GM06990 (cell line): ENCODE measurements at regions not wholly inside any gene's neighbourhood (a gene's known extent, or its start where the extent isn't known, plus 50 kb on each side); places are given as distances from the start of the nearest gene placed in this dataset.

Experiments
- DNase-seq: peaks from one replicate; pipeline ENCODE4 v3.0.0-alpha.2; 2011; ENCODE audit not compliant: insufficient read length; ENCODE audit errors: extremely low read depth
- H3K27me3 ChIP-seq: replicated peaks from 2 replicates; pipeline ENCODE4 v1.6.0; 2011; ENCODE audit warnings: low read length; ENCODE audit not compliant: control insufficient read depth, insufficient read depth
- H3K36me3 ChIP-seq: 2 replicates; pipeline ENCODE4 v1.5.1; 2011; ENCODE audit warnings: low read length; ENCODE audit not compliant: control insufficient read depth, insufficient read depth
- H3K4me3 ChIP-seq: replicated peaks from 2 replicates; pipeline ENCODE4 v1.5.1; 2011; ENCODE audit warnings: low read depth, mild to moderate bottlenecking, control low read depth, low read length
- TF ChIP-seq, protein P1 (sequence below): IDR thresholded peaks from 2 replicates; pipeline ENCODE4 v1.5.1; 2011; ENCODE audit warnings: low read length, control low read depth, mild to moderate bottlenecking, inconsistent platforms; ENCODE audit not compliant: insufficient read depth, poor library complexity, severe bottlenecking

DNA sequence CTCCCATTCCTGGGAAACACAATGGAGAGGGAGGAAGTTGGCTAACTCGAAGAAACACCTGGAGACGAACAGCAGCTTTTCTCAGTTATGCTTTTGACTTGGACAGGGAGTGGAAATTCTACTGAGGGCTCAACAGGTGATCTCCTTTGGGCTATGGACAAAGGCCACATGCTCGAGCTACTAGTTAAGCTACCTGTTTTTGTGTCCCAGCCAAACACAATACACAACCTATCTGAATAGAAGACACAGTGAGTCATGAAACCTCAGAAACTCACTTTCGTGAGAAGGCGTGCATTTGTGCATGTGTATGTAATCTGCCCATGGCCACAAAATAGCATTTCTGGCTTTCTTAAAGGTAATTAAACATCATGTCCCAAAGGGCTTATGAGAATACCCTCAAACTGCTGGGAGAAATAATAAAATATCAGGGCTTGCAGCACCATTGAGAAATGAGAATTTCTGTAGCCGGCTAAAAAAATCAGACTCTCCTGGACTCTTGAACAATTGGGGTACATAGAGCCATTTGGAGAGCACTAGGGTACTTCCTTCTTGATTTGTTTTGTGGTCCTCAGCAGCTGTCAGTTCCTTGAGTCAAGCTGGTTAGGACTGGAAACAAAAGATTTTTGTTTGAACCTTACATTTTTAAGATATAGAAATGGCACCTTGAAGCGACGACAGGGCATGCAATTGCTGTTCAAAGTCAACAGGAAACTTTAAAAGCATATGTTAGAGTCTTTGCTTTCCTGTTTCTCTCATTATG lies 85.5 kb upstream of the PTHLH start:
- no peak for DNase-seq
- TF ChIP-seq, protein P1, sequence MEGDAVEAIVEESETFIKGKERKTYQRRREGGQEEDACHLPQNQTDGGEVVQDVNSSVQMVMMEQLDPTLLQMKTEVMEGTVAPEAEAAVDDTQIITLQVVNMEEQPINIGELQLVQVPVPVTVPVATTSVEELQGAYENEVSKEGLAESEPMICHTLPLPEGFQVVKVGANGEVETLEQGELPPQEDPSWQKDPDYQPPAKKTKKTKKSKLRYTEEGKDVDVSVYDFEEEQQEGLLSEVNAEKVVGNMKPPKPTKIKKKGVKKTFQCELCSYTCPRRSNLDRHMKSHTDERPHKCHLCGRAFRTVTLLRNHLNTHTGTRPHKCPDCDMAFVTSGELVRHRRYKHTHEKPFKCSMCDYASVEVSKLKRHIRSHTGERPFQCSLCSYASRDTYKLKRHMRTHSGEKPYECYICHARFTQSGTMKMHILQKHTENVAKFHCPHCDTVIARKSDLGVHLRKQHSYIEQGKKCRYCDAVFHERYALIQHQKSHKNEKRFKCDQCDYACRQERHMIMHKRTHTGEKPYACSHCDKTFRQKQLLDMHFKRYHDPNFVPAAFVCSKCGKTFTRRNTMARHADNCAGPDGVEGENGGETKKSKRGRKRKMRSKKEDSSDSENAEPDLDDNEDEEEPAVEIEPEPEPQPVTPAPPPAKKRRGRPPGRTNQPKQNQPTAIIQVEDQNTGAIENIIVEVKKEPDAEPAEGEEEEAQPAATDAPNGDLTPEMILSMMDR: no peak
- no peaks in the 10 kb centered on the region for H3K36me3 ChIP-seq
- H3K27me3 ChIP-seq: no peaks in the 10 kb centered on the region
- H3K4me3 ChIP-seq: no peak overlapping the region

DNA sequence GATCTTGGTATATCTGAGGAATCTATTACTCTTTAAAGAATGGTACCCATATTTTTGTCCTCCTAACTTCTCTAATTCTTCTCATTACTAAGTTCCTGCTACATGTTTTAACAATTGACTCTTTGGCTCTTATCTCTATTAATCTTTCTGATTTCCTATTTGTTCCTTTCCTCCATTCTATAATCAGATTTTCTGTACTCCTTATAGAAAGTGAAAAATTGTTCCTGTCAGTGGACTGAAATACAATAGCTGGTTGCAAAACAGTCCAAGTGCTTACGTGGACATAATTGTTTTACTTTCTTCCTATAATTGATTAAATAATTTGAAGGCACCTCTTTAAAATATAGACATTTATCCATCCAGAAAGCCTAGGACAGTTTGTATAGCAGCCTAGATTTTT lies 86.7 kb upstream of the PTHLH start:
- no peaks in the 10 kb centered on the region for H3K36me3 ChIP-seq
- TF ChIP-seq, protein P1: no peak
- H3K4me3 ChIP-seq: no peak overlapping the region
- DNase-seq: no peak
- H3K27me3 ChIP-seq: no peaks in the 10 kb centered on the region

GRCh38 chr12:28059668-28060067 lies 87.1 kb upstream of the PTHLH start:
- Histone ChIP-seq H3K36me3 (no peaks in the 10 kb centered on the region), H3K4me3 (no peak overlapping the region), H3K27me3 (no peaks in the 10 kb centered on the region)
- TF ChIP-seq, protein P1: no peak
- no peak for DNase-seq

DNA sequence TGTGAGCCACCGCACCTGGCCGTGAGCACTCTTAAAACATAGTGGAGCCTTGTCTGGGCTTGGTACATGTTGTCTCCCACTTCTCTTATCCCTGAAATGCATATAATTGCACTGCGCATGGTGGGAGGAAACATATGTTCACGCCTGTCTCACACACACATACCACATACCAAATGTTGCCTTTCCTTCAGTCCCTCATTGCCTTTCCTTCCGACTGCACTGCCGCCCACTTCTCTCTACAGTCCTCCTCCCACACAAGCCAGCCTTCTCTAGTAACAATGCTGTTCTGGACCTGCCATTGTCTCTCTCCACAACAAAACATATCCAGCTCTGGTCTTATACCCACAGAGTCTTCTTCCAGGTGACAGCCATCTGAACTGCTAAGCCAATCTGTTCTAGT lies 88.3 kb upstream of the PTHLH start:
- TF ChIP-seq, protein P1: no peak
- H3K27me3 ChIP-seq: no peaks in the 10 kb centered on the region
- no peak for DNase-seq
- H3K4me3 ChIP-seq: no peak overlapping the region
- H3K36me3 ChIP-seq: no peaks in the 10 kb centered on the region

DNA sequence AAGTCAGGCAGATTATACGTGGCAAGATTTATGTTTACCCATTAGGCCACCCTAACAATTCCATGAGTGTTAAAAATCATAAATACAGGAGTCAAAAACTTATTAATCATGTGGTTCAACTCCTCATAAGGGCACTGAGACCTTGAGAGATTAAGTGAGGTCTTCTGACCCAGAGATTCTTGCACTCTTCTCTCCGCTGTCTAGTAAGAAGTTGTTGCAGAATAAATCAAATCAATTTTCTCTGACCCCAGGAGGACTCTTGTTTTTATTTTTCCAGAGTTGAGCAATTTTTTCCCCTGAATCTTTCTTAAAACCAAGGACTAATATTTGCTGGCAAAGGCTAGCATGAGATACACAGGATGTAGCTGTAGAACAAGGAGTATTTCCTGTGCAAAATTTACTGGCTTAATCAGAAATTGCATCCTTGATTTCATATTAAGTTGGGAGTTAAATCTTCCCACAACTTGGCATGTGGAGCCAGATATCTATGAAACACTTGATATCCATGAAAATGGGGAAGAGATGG lies 90.9 kb upstream of the PTHLH start:
- Histone ChIP-seq H3K27me3 (no peaks in the 10 kb centered on the region), H3K4me3 (no peak overlapping the region), H3K36me3 (no peaks in the 10 kb centered on the region)
- no peak for DNase-seq
- TF ChIP-seq, protein P1: no peak

- TF ChIP-seq, protein P1: no peak
- H3K36me3 ChIP-seq: no peaks in the 10 kb centered on the region
- no peak overlapping the region for H3K4me3 ChIP-seq
- H3K27me3 ChIP-seq: no peaks in the 10 kb centered on the region
- no peak for DNase-seq
Observed at GRCh38 chr12:28065374-28065773, 92.8 kb upstream of the PTHLH start.
